BJ (cell line): ENCODE measurements at regions not wholly inside any gene's neighbourhood (a gene's known extent, or its start where the extent isn't known, plus 50 kb on each side); places are given as distances from the start of the nearest gene placed in this dataset.

ENCODE experiments used
- CTCF ChIA-PET: fragments of 350-600 bp; formaldehyde crosslinking; extraction: SDS; loops from one replicate; lab custom pipeline; 2021; ENCODE audit warnings: antibody characterized with exemption, inconsistent platforms; lab: Yijun Ruan, JAX
- POLR2A ChIA-PET: fragments of 300-600 bp; sonication (Branson Sonifier 250); formaldehyde crosslinking; extraction: SDS; loops from one replicate; lab custom pipeline; 2021; ENCODE audit warnings: antibody characterized with exemption; lab: Charles Lee
- DNase-seq: peaks from one replicate; pipeline ENCODE4 v3.0.0-alpha.2; 2011; ENCODE audit warnings: low read depth
- H3K27me3 ChIP-seq: 2 replicates; pipeline ENCODE4 v1.6.0; 2011; ENCODE audit warnings: low read length; ENCODE audit not compliant: control insufficient read depth, insufficient read depth
- H3K36me3 ChIP-seq: 2 replicates; pipeline ENCODE4 v1.5.1; 2011; ENCODE audit warnings: low read length; ENCODE audit not compliant: control insufficient read depth, insufficient read depth
- H3K4me3 ChIP-seq: 2 replicates; pipeline ENCODE4 v1.5.1; 2011; ENCODE audit warnings: low read depth, mild to moderate bottlenecking, control low read depth, low read length
- CTCF ChIP-seq: IDR thresholded peaks from 2 replicates; pipeline ENCODE4 v1.5.1; 2011; ENCODE audit warnings: low read depth, mild to moderate bottlenecking, control low read depth, inconsistent platforms, low read length, moderate library complexity; ENCODE audit not compliant: insufficient read depth

- no peak for DNase-seq
- Histone ChIP-seq H3K4me3 (no peak overlapping the region), H3K36me3 (no peaks in the 10 kb centered on the region), H3K27me3 (no peaks in the 10 kb centered on the region)
- TF ChIP-seq CTCF: no peak
- POLR2A ChIA-PET: no interaction called here
- CTCF ChIA-PET: interaction anchor here (0.7 kb wide), 1 partner anchor 10 kb away, joined by 3 read pairs; no protein-coding TSS in a partner anchor
Observed at GRCh38 chr12:13584541-13584940, 388.0 kb downstream of the EMP1 start.

GRCh38 chr12:13583630-13584029, 387.1 kb downstream of the EMP1 start:
- Histone ChIP-seq H3K27me3 (no peaks in the 10 kb centered on the region), H3K4me3 (no peak overlapping the region), H3K36me3 (no peaks in the 10 kb centered on the region)
- CTCF ChIA-PET: no interaction called here
- DNase-seq: no peak
- POLR2A ChIA-PET: no interaction called here
- no peak for TF ChIP-seq CTCF

- CTCF ChIA-PET: no interaction called here
- DNase-seq: no peak
- POLR2A ChIA-PET: no interaction called here
- no peaks in the 10 kb centered on the region for H3K27me3 ChIP-seq
- no peak overlapping the region for H3K4me3 ChIP-seq
- TF ChIP-seq CTCF: no peak
- no peaks in the 10 kb centered on the region for H3K36me3 ChIP-seq
Observed at GRCh38 chr12:13582421-13582820, 385.9 kb downstream of the EMP1 start.

GRCh38 chr12:13581031-13581430, 384.5 kb downstream of the EMP1 start:
- CTCF ChIA-PET: interaction anchor here (0.6 to 1.4 kb wide), 3 partner anchors 8 to 15 kb away, joined by 3 to 4 read pairs (median 4); no protein-coding TSS in a partner anchor
- POLR2A ChIA-PET: no interaction called here
- no peak overlapping the region for H3K4me3 ChIP-seq
- H3K27me3 ChIP-seq: no peaks in the 10 kb centered on the region
- TF ChIP-seq CTCF: no peak
- DNase-seq: no peak
- no peaks in the 10 kb centered on the region for H3K36me3 ChIP-seq

GRCh38 chr12:13580206-13580605, 383.7 kb downstream of the EMP1 start:
- no peak for TF ChIP-seq CTCF
- Histone ChIP-seq H3K4me3 (no peak overlapping the region), H3K27me3 (no peaks in the 10 kb centered on the region), H3K36me3 (no peaks in the 10 kb centered on the region)
- CTCF ChIA-PET: interaction anchor here (0.5 to 1.4 kb wide), 3 partner anchors 9 to 144 kb away, joined by 3 to 4 read pairs (median 3); no protein-coding TSS in a partner anchor
- POLR2A ChIA-PET: no interaction called here
- DNase-seq: no peak
